Mammary epithelial cell (primary cell): ENCODE measurements at regions not wholly inside any gene's neighbourhood (a gene's known extent, or its start where the extent isn't known, plus 50 kb on each side); places are given as distances from the start of the nearest gene placed in this dataset.

ENCODE experiments used
- EZH2 ChIP-seq: IDR thresholded peaks from 2 replicates; pipeline ENCODE4 v1.6.1; 2012; ENCODE audit warnings: low read length, inconsistent platforms, borderline replicate concordance
- TF ChIP-seq, protein P1 (sequence below), 2 donors: IDR thresholded peaks in 1 of 2; conservative IDR thresholded peaks in 1 of 2; 2 replicates each; pipeline ENCODE4 v1.5.1; 2011 to 2012; ENCODE audit warnings: inconsistent platforms in 2 of 2, low read length in 2 of 2, mild to moderate bottlenecking in 2 of 2, control low read depth in 1 of 2, low read depth in 1 of 2; ENCODE audit not compliant: insufficient read depth in 1 of 2; ENCODE audit errors: extremely low read depth in 1 of 2

- TF ChIP-seq, protein P1, sequence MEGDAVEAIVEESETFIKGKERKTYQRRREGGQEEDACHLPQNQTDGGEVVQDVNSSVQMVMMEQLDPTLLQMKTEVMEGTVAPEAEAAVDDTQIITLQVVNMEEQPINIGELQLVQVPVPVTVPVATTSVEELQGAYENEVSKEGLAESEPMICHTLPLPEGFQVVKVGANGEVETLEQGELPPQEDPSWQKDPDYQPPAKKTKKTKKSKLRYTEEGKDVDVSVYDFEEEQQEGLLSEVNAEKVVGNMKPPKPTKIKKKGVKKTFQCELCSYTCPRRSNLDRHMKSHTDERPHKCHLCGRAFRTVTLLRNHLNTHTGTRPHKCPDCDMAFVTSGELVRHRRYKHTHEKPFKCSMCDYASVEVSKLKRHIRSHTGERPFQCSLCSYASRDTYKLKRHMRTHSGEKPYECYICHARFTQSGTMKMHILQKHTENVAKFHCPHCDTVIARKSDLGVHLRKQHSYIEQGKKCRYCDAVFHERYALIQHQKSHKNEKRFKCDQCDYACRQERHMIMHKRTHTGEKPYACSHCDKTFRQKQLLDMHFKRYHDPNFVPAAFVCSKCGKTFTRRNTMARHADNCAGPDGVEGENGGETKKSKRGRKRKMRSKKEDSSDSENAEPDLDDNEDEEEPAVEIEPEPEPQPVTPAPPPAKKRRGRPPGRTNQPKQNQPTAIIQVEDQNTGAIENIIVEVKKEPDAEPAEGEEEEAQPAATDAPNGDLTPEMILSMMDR (conservative IDR thresholded peaks at IDR 0.05 in 1 of 2, IDR thresholded peaks at IDR 0.05 in 1 of 2; ENCODE audit: extremely low read depth in 1 of 2, insufficient read depth in 1 of 2, low read depth in 1 of 2, low read length in 2 of 2), result no peak
- TF ChIP-seq EZH2, result no peak
These were observed 208.8 kb upstream of the ADGRL4 start for GRCh38 chr1:79215311-79215710.
